Daoy (cell line): ENCODE measurements at regions not wholly inside any gene's neighbourhood (a gene's known extent, or its start where the extent isn't known, plus 50 kb on each side); places are given as distances from the start of the nearest gene placed in this dataset.
A peak's percentile ranks its signal among the peaks of the same experiment; 100 is the strongest.

Experiments
- DNase-seq: peaks from one replicate; pipeline ENCODE4 v3.0.0-alpha.2; 2015; ENCODE audit warnings: low read depth

- no peak for DNase-seq
Observed at GRCh38 chr1:222911866-222912265, 97.0 kb downstream of the DISP1 start.

GRCh38 chr1:222912730-222913129 lies 97.9 kb downstream of the DISP1 start:
- DNase-seq: no peak

DNA sequence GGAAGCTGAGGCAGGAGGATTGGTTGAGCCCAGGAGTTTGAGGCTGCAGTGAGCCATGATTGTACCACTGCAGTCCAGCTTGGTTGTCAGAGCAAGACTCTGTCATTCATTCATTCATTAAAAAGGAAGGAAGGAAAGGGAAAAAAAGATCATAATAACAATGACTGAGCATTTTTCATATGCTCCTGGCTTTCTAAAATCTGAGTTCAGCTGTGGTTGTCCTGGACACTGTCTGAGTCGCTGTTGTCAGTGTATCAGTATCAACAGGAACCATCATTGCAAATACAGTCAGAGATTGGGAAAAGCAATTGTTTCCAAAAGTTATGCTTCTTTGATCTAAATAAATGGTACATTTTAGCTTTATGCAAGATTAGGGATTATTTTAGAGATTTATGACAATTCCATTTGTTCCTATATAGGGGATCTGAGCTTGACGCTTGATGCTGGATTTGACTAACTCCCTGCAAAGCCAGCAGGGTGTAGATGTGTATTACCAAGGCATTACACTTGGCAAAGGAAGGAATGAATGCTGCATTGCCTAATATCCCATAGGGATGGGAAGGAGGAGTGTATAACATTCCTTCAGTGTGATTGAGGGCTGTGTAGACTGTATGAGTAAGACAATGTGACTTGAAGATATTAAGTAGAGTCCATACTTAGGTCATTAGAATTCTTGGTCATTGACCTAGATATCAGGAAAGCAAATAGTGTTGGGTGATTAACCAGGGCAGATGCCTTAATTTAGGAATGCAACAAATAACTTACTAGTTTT lies 100.2 kb downstream of the DISP1 start:
- DNase-seq: no peak

- DNase-seq: no peak
Observed at GRCh38 chr1:222916100-222916499, 101.3 kb downstream of the DISP1 start.

GRCh38 chr1:222918801-222919477 lies 104.1 kb downstream of the DISP1 start:
- DNase-seq: no peak

DNA sequence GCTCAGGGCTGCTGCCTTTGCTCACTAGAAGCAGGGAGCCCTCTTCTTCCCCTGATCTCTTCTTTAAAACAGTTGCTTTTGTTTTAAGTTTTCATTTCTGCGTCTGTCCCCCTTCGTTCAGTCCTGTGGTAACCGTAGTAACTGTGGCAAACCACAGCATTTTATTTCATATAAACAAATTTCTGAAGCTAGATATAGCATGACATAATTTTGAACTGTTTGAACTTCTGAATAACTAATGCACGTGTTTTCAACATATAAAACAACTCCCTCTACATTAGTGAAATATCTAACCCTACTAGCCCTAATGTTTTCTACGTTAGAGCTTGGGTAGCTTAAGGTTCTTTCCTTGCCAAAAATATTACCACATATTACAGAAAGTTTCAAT lies 104.6 kb downstream of the DISP1 start:
- no peak for DNase-seq

DNA sequence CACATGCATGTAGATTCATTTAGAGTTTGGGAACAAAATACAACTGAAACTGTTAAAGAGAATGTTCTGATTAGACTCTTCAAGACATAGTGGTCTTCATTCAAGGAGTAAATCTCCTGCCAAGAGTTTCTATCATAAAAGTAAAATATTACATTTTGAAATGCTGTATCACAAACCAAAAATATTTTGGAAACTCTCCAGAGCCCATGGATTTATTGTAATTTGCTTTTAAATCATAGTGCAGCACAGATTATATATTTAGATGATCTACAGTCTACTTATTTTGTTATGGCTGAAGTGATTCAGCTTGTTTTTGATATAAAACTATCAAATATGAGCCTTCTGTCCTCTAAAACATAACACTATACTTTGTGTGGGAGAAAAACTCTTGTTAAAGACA lies 105.3 kb downstream of the DISP1 start:
- no peak for DNase-seq

- DNase-seq: no peak
Observed at GRCh38 chr1:222921945-222922344, 107.1 kb downstream of the DISP1 start.

DNA sequence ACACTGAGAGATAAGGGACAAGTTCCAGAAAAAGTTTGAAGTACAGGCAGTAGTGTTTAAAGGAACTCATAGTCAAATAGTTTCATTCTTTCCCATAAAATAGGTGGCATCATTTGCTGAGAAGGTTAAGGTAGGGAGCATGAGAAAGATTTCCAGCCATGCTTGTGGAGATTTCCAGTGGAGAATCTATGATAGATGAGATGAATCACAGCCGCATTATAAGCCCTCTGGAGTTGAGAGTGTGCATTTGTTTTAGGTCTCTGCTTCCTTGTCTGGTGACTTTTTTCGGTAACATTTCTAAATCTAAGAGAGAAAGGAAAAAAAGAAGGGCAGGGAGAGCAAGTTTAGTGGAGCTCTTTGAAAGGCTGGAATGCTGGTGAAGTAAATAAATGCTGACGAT lies 108.7 kb downstream of the DISP1 start:
- DNase-seq: no peak

DNA sequence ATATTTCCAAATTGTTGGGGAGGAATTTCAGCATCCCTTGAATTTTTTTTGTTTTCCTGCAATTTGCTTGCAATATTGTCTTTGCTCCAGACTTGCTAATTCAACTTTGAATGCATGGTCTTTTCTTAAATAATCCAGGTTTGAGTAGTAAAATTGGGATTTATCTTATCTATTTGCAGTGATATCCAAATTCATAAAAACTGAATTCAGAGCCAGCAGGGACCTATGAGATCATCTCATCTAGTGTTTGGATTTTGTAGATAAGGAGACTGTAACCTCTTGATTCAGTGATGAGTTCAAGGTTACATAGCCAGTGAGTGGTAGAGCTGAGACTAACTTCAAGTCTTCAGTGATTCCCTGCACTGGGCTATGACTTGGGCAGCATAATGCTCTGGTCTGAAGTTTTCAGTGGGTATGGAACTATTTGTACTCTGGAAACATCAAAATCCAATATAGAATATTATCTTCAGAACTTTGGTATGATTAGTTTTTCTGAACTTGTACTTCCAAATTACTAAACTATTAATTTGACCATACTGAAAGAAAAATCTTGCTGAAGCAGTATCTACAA lies 109.4 kb downstream of the DISP1 start:
- no peak for DNase-seq

DNA sequence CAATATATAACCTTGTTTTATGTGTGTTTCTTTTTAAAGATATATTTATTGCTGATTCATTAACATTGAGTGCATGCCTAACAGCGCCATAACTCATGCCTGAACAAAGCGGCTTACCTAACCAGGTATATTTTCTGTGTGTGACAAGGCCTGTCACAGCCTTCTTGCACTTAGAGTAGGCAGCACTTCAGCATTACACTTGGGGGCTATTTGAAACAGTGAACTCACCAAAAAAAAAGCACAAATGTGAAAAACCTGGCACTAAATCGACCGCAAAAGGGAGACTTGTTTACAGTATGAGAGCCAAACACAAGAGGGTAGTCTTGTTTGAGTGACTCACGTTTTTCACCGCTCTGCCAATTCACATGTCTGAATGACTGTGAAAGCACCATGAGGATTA lies 111.7 kb downstream of the DISP1 start:
- peak; percentile 63 for DNase-seq

GRCh38 chr1:222927031-222927430 lies 112.2 kb downstream of the DISP1 start:
- DNase-seq: no peak

GRCh38 chr1:222928212-222928611 lies 113.4 kb downstream of the DISP1 start:
- DNase-seq: no peak

DNA sequence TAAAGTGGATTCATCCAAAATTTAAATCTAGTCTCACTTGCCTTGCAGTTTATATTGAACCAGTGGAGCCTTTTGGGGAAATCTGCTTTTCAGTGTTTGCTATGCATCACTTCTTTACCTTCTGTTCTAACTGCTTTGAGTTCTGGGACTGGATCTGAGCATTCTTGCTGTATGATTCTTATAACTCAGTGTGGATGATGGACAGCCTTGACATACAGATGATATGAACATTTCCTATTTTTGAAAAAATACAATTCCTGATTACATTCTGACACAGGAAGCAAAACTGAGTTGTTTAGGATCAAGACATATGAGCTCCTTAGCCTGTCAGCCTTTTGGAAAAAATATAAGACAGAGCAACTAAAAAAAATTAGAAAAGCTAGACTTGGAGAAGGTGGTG lies 115.2 kb downstream of the DISP1 start:
- no peak for DNase-seq

GRCh38 chr1:222931023-222931422 lies 116.2 kb downstream of the DISP1 start:
- no peak for DNase-seq

DNA sequence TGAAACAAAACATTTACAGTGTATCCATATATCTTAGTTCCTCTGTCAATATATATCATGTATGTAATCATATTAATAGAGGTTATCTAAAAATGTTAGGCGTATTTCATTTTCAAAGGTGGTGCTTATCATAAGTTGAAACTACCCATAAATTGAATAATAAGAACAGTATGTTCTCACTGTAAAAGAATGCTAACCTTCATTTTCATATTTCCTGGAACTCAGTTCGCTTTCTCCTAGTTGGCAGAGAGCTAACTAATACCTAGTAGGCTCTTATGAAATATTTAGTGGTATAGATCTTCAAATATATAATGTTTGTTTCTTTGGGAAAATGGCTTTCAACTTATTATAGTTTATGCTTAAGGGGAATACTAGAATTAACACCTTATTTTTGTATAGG lies 118.4 kb downstream of the DISP1 start:
- DNase-seq: no peak

DNA sequence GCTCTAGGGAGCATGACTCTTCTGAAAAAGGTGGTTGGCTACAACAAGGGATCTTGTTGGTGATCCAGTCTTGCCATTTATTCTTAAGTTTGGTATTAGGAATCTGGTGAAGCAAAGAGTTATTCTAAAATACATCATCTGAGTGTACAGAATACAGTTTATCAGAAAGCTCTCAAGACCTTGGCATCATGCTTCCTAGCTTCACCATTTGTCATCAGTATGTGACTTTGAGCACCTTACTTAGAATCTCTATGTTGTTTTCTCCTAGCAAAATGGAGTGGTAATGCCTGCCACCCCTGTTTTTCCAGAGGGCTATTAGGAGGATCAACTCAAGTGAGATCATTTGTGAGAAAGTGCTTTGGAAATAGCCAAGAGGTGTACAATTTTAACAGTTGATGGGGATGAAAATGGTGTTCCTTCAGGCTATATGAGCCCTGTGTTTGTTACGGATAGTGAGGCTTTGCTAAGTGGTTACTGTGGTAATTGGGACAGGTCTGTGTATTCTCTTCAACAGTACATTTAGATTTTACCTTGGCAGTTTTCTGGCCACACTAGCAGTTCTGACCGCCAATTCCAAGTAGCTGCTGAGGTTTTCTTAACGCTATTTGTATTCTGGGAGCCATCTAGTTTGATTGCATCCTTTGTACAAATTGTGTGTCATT lies 120.5 kb downstream of the DISP1 start:
- no peak for DNase-seq

- no peak for DNase-seq
Observed at GRCh38 chr1:222936042-222936441, 121.2 kb downstream of the DISP1 start.

DNA sequence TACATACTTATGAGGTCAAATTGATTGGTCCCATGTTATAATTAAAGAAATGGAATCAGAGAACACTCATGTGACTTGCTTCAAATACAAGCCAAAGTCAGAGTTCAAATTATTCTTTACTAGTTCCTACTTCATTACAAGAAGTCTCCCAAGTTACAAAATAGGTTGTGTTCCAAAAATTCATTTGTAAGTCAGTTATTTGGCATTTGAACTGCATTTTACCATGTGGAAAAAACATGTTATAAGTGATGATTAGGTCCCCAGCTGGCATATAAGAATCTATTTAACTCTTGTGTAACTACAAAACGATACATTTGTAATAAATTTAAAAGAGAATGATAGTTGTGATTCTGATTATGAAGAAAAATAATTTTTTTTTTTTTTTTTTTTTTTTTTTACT lies 124.1 kb downstream of the DISP1 start:
- DNase-seq: no peak

GRCh38 chr1:222940095-222940494 lies 125.3 kb downstream of the DISP1 start:
- DNase-seq: no peak

DNA sequence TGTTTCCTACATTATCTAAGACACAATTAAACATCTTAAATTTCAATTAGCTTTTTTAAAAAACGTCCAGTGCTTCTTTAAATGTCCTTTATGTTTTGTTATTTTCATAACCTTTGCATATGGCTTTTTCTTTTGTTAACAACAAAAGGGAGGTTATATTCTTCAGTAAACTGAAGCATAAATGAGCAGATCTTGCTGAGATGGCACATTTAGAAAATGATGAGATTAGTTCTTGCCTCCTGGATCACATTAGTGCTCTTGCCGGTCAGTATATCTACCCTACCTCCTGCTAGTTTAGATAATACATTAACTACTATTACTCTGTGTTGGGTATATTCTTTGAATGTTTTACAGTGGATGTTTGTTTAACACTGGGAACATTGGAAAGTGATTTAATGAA lies 126.1 kb downstream of the DISP1 start:
- no peak for DNase-seq

GRCh38 chr1:222941425-222941824 lies 126.6 kb downstream of the DISP1 start:
- DNase-seq: no peak

DNA sequence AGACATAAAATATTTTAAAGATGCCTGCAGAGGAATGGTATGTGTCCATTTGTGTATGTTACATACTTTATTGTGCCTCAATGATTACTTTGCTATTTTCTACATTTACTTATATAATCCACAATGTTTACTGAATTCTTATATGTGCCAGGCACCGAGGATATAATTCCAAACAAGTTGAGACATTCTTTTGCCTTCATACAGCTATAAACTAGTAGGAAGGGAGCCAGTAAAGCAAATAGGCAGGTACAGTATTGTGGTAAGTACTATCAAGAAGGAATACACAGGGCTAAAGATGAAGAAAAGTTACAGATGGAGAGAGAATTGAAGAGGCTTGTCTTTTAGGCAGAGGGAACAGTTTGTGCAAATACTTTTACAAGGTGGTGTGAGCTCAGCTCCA lies 131.6 kb downstream of the DISP1 start:
- DNase-seq: no peak
